GM23248 (cell line): ENCODE measurements at regions not wholly inside any gene's neighbourhood (a gene's known extent, or its start where the extent isn't known, plus 50 kb on each side); places are given as distances from the start of the nearest gene placed in this dataset.

Experiments
- DNase-seq: peaks from one replicate; pipeline ENCODE4 v3.0.0-alpha.2; 2015
- H2AFZ ChIP-seq: fragments of 200-600 bp; sonication (generic); 2 replicates; pipeline ENCODE4 v1.6.1; 2016; ENCODE audit warnings: antibody characterized with exemption
- H3F3A ChIP-seq: fragments of 200-600 bp; sonication (generic); 2 replicates; pipeline ENCODE4 v1.6.1; 2016; ENCODE audit warnings: mild to moderate bottlenecking, antibody characterized with exemption, mixed run types; ENCODE audit not compliant: insufficient read depth
- H3K27ac ChIP-seq: fragments of 200-600 bp; sonication (generic); 2 replicates; pipeline ENCODE4 v1.5.1; 2016; ENCODE audit warnings: mild to moderate bottlenecking
- H3K27me3 ChIP-seq: fragments of 200-600 bp; sonication (generic); replicated peaks from 2 replicates; pipeline ENCODE4 v1.6.1; 2016; ENCODE audit warnings: mild to moderate bottlenecking; ENCODE audit not compliant: insufficient read depth
- H3K36me3 ChIP-seq: fragments of 200-600 bp; sonication (generic); 2 replicates; pipeline ENCODE4 v1.6.1; 2016; ENCODE audit warnings: low read depth, mild to moderate bottlenecking
- H3K4me1 ChIP-seq: fragments of 200-600 bp; sonication (generic); 2 replicates; pipeline ENCODE4 v1.6.1; 2016; ENCODE audit warnings: mild to moderate bottlenecking; ENCODE audit not compliant: insufficient read depth
- H3K4me2 ChIP-seq: fragments of 200-600 bp; sonication (generic); one replicate; pipeline ENCODE4 v1.6.1; 2016; ENCODE audit warnings: mild to moderate bottlenecking; ENCODE audit not compliant: unreplicated experiment
- H3K4me3 ChIP-seq: fragments of 200-600 bp; sonication (generic); 2 replicates; pipeline ENCODE4 v1.5.1; 2016; ENCODE audit warnings: mild to moderate bottlenecking
- H3K79me2 ChIP-seq: fragments of 200-600 bp; sonication (generic); 2 replicates; pipeline ENCODE4 v1.6.1; 2016; ENCODE audit warnings: mild to moderate bottlenecking; ENCODE audit not compliant: insufficient read depth
- H3K9ac ChIP-seq: fragments of 200-600 bp; sonication (generic); 2 replicates; pipeline ENCODE4 v1.6.1; 2016; ENCODE audit warnings: mild to moderate bottlenecking
- H3K9me2 ChIP-seq: fragments of 200-600 bp; sonication (generic); 2 replicates; pipeline ENCODE4 v1.6.1; 2016; ENCODE audit warnings: mixed run types, mild to moderate bottlenecking, moderate library complexity; ENCODE audit not compliant: insufficient read depth
- H3K9me3 ChIP-seq: fragments of 200-600 bp; sonication (generic); one replicate; pipeline ENCODE4 v1.6.1; 2017; ENCODE audit warnings: low read depth
- H4K20me1 ChIP-seq: fragments of 200-600 bp; sonication (generic); 2 replicates; pipeline ENCODE4 v1.6.0; 2016; ENCODE audit not compliant: insufficient read depth
- EZH2 ChIP-seq: fragments of 200-600 bp; sonication (generic); IDR thresholded peaks from 2 replicates; pipeline ENCODE4 v1.6.1; 2018; ENCODE audit warnings: antibody characterized with exemption, mild to moderate bottlenecking; ENCODE audit not compliant: insufficient read depth, poor library complexity, severe bottlenecking
- EZH2phosphoT487 ChIP-seq: fragments of 200-600 bp; sonication (generic); IDR thresholded peaks from 2 replicates; pipeline ENCODE4 v1.6.1; 2018; ENCODE audit warnings: antibody characterized with exemption, moderate library complexity, mild to moderate bottlenecking, low read depth; ENCODE audit not compliant: insufficient read depth
- WGBS, 2 experiments: methylation state at CpG; one replicate each; pipeline ENCODE4 v1.1.6; 2015 to 2017; ENCODE audit warnings: low lambda C conversion rate in 2 of 2, low coverage in 1 of 2; ENCODE audit errors: missing lambda C conversion rate in 2 of 2; 5-methylcytosine and 5-hydroxymethylcytosine counted together
- in situ Hi-C: fragments of 300-500 bp; cut with MboI; formaldehyde crosslinking; loops from 2 replicates; pipeline ENCODE4 v1.15.0; 2020

- no peak for TF ChIP-seq EZH2phosphoT487
- no peak for TF ChIP-seq EZH2
- Histone ChIP-seq H4K20me1 (no peaks in the 10 kb centered on the region), H3K4me3 (peak overlapping the region; percentile 4; the same call in 1 of the 2 replicates), H3K9me2 (no peaks in the 10 kb centered on the region), H3K4me1 (peaks cover 19% of the 10 kb centered on the region), H3F3A (peaks cover 11% of the 10 kb centered on the region), H3K79me2 (no peaks in the 10 kb centered on the region), H2AFZ (peak overlapping the region; percentile 93), H3K4me2 (peak overlapping the region; percentile 19), H3K27me3 (0 out of 2 replicates have a peak, but pooled peaks cover 3% of the 10 kb centered on the region), H3K36me3 (no peaks in the 10 kb centered on the region), H3K9me3 (no peaks in the 10 kb centered on the region), H3K27ac (peak overlapping the region; percentile 4; the same call in 1 of the 2 replicates), H3K9ac (peak overlapping the region; percentile 56)
- peak; percentile 37 for DNase-seq
- WGBS, 2 experiments = 28 to 29% methylated on average over 12 of the region's 12 CpGs
- in situ Hi-C loops = no loop called here
These were observed 59.8 kb upstream of the PELI1 start for GRCh38 chr2:64203858-64204632.

DNA sequence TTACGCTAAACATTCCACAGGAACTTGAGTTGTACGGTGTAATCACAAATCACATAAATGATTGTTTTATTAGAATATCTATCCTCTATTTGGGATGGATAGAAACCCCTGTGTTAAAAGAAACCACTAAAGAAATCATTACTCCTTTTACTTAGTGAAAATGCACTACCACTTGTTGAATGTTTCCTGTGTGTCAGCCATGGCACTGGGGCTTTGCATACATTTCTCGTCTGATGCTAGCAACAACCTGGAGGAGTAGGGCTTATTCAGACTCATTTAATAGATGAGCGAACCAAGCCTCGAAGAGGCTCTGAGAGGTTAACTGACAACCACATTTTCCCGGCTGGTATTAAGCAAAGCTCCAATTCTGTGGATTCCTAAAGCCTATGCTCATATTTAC is 60.5 kb upstream of the PELI1 start:
- Histone ChIP-seq H3F3A (peaks cover 11% of the 10 kb centered on the region), H4K20me1 (no peaks in the 10 kb centered on the region), H3K36me3 (no peaks in the 10 kb centered on the region), H2AFZ (peak overlapping the region; percentile 93), H3K4me3 (no peak overlapping the region), H3K9me3 (no peaks in the 10 kb centered on the region), H3K4me2 (no peak overlapping the region), H3K4me1 (peaks cover 19% of the 10 kb centered on the region), H3K27me3 (0 out of 2 replicates have a peak, but pooled peaks cover 3% of the 10 kb centered on the region), H3K79me2 (no peaks in the 10 kb centered on the region), H3K9ac (no peak overlapping the region), H3K9me2 (no peaks in the 10 kb centered on the region), H3K27ac (no peak overlapping the region)
- no peak for DNase-seq
- TF ChIP-seq EZH2 = no peak
- TF ChIP-seq EZH2phosphoT487 = no peak
- in situ Hi-C loops = no loop called here
- 93 to 94% methylated on average over 6 of the region's 6 CpGs for WGBS, 2 experiments

DNA sequence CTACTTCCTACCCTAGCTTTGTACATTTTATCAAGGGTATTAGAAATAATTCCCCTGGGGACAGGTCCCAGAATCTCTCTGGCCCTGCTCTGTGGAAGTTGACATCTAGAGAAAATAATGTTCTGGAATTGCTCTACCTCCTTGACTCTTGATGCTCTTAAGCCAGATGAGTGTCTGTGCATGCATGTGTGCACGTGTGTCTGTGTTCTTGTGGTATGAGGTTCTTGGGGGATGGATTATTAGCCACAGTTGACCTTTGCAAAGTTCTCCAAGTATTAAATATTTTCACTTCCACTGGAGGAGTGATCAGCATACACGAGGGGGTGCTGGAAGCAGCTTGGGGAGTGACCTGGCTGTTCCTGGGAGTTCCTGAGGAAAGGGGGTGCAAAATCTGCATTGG is 61.2 kb upstream of the PELI1 start:
- Histone ChIP-seq H3K9me3 (no peaks in the 10 kb centered on the region), H3K4me3 (no peak overlapping the region), H3K27me3 (0 out of 2 replicates have a peak, but pooled peaks cover 3% of the 10 kb centered on the region), H3F3A (peaks cover 11% of the 10 kb centered on the region), H3K79me2 (no peaks in the 10 kb centered on the region), H3K4me1 (peaks cover 19% of the 10 kb centered on the region), H3K9ac (no peak overlapping the region), H2AFZ (no peak overlapping the region), H3K4me2 (no peak overlapping the region), H3K27ac (no peak overlapping the region), H3K9me2 (no peaks in the 10 kb centered on the region), H4K20me1 (no peaks in the 10 kb centered on the region), H3K36me3 (no peaks in the 10 kb centered on the region)
- WGBS, 2 experiments = 84 to 90% methylated on average over 2 of the region's 2 CpGs
- in situ Hi-C loops = no loop called here
- no peak for TF ChIP-seq EZH2
- no peak for TF ChIP-seq EZH2phosphoT487
- no peak for DNase-seq

- H3K4me2 ChIP-seq = no peak overlapping the region
- no peak for DNase-seq
- H3F3A ChIP-seq = peaks cover 11% of the 10 kb centered on the region
- in situ Hi-C loops = no loop called here
- H3K27ac ChIP-seq = no peak overlapping the region
- H3K36me3 ChIP-seq = no peaks in the 10 kb centered on the region
- H4K20me1 ChIP-seq = no peaks in the 10 kb centered on the region
- H3K79me2 ChIP-seq = no peaks in the 10 kb centered on the region
- 0 out of 2 replicates have a peak, but pooled peaks cover 3% of the 10 kb centered on the region for H3K27me3 ChIP-seq
- no peak overlapping the region for H3K9ac ChIP-seq
- H3K9me3 ChIP-seq = no peaks in the 10 kb centered on the region
- no peak overlapping the region for H2AFZ ChIP-seq
- 83 to 90% methylated on average over 1 of the region's 1 CpG for WGBS, 2 experiments
- no peaks in the 10 kb centered on the region for H3K9me2 ChIP-seq
- no peak for TF ChIP-seq EZH2phosphoT487
- TF ChIP-seq EZH2 = no peak
- no peak overlapping the region for H3K4me3 ChIP-seq
- H3K4me1 ChIP-seq = peaks cover 19% of the 10 kb centered on the region
These were observed 63.4 kb upstream of the PELI1 start for GRCh38 chr2:64207573-64207972.
